ENCODE measurements at regions not wholly inside any gene's neighbourhood (a gene's known extent, or its start where the extent isn't known, plus 50 kb on each side); places are given as distances from the start of the nearest gene placed in this dataset.

GRCh38 chr7:73963252-73963822 lies 64.6 kb upstream of the ELN start:
- DNase-seq (ENCODE audit: low read depth) = no peak

- no peak for DNase-seq (ENCODE audit: low read depth)
These were observed 63.2 kb upstream of the ELN start for GRCh38 chr7:73964786-73965185.

- no peak for DNase-seq (ENCODE audit: low read depth)
These were observed 61.7 kb upstream of the ELN start for GRCh38 chr7:73966062-73966940.

- DNase-seq (ENCODE audit: low read depth) = peak; percentile 28
These were observed 60.8 kb upstream of the ELN start for GRCh38 chr7:73966941-73967831.

- DNase-seq (ENCODE audit: low read depth) = no peak
These were observed 60.1 kb upstream of the ELN start for GRCh38 chr7:73967832-73968290.

GRCh38 chr7:73968487-73968886 lies 59.5 kb upstream of the ELN start:
- DNase-seq (ENCODE audit: low read depth) = no peak

GRCh38 chr7:73969991-73970390 lies 58.0 kb upstream of the ELN start:
- no peak for DNase-seq (ENCODE audit: low read depth)

GRCh38 chr7:73970801-73971229 lies 57.2 kb upstream of the ELN start:
- DNase-seq (ENCODE audit: low read depth) = no peak

- no peak for DNase-seq (ENCODE audit: low read depth)
These were observed 56.7 kb upstream of the ELN start for GRCh38 chr7:73971322-73971703.

GRCh38 chr7:73971704-73972341 lies 56.1 kb upstream of the ELN start:
- no peak for DNase-seq (ENCODE audit: low read depth)

- DNase-seq (ENCODE audit: low read depth) = no peak
These were observed 55.4 kb upstream of the ELN start for GRCh38 chr7:73972614-73973013.

GRCh38 chr7:73973091-73973490 lies 54.9 kb upstream of the ELN start:
- DNase-seq (ENCODE audit: low read depth) = no peak

- no peak for DNase-seq (ENCODE audit: low read depth)
These were observed 53.6 kb upstream of the ELN start for GRCh38 chr7:73974101-73974947.

- no peak for DNase-seq (ENCODE audit: low read depth)
These were observed 52.7 kb upstream of the ELN start for GRCh38 chr7:73974948-73975926.

- DNase-seq (ENCODE audit: low read depth) = peak; percentile 31
These were observed 51.0 kb upstream of the ELN start for GRCh38 chr7:73976761-73977618.

GRCh38 chr7:73977619-73978618 lies 50.1 kb upstream of the ELN start:
- peak; percentile 37 for DNase-seq (ENCODE audit: low read depth)
